GM12873 (cell line): ENCODE measurements at regions not wholly inside any gene's neighbourhood (a gene's known extent, or its start where the extent isn't known, plus 50 kb on each side); places are given as distances from the start of the nearest gene placed in this dataset.

Experiments
- TF ChIP-seq, protein P1 (sequence below): IDR thresholded peaks from 2 replicates; pipeline ENCODE4 v1.5.1; 2012; ENCODE audit warnings: low read depth, mild to moderate bottlenecking, moderate library complexity, low read length, control low read depth; ENCODE audit not compliant: insufficient read depth; ENCODE audit errors: missing control alignments

- TF ChIP-seq, protein P1, sequence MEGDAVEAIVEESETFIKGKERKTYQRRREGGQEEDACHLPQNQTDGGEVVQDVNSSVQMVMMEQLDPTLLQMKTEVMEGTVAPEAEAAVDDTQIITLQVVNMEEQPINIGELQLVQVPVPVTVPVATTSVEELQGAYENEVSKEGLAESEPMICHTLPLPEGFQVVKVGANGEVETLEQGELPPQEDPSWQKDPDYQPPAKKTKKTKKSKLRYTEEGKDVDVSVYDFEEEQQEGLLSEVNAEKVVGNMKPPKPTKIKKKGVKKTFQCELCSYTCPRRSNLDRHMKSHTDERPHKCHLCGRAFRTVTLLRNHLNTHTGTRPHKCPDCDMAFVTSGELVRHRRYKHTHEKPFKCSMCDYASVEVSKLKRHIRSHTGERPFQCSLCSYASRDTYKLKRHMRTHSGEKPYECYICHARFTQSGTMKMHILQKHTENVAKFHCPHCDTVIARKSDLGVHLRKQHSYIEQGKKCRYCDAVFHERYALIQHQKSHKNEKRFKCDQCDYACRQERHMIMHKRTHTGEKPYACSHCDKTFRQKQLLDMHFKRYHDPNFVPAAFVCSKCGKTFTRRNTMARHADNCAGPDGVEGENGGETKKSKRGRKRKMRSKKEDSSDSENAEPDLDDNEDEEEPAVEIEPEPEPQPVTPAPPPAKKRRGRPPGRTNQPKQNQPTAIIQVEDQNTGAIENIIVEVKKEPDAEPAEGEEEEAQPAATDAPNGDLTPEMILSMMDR: no peak
Measured at GRCh38 chr7:106345421-106346166, 60.8 kb upstream of the NAMPT start.

DNA sequence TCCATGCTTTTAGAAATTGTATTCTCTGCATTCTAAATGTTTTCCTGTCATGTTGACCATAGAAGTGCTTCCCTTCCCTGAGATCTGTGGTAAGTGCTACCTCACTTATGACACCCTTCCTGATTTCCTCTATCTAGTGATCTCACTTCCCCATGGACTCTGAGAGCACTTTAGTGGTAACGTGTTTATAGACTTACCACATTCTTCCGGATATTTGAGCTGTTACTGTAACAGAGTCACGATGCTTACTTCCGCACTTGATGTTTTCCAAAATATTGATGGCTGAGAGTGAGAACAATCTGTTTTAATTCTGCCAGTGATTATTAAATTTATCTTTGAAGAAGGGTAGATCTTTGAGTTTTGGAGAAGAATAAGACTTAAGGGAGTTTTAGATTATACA, 60.1 kb upstream of the NAMPT start:
- TF ChIP-seq, protein P1: no peak

- TF ChIP-seq, protein P1: no peak
Measured at GRCh38 chr7:106344211-106344610, 59.4 kb upstream of the NAMPT start.

GRCh38 chr7:106339513-106340246, 54.9 kb upstream of the NAMPT start:
- TF ChIP-seq, protein P1: no peak

- TF ChIP-seq, protein P1: no peak
Measured at GRCh38 chr7:106337754-106338153, 53.0 kb upstream of the NAMPT start.

GRCh38 chr7:106335814-106336213, 51.0 kb upstream of the NAMPT start:
- TF ChIP-seq, protein P1: no peak
